ACC112 (cell line): ENCODE measurements at regions not wholly inside any gene's neighbourhood (a gene's known extent, or its start where the extent isn't known, plus 50 kb on each side); places are given as distances from the start of the nearest gene placed in this dataset.

Source experiments
- H2AFZ ChIP-seq: fragments of 200-600 bp; sonication (generic); one replicate; pipeline ENCODE4 v1.6.0; 2017; ENCODE audit warnings: antibody characterized with exemption, low read length; ENCODE audit not compliant: unreplicated experiment
- H3K27ac ChIP-seq: fragments of 200-600 bp; sonication (generic); 2 replicates; pipeline ENCODE4 v1.5.1; 2014; ENCODE audit warnings: low read depth, mild to moderate bottlenecking, antibody characterized with exemption, low read length, moderate library complexity
- H3K27me3 ChIP-seq: fragments of 200-600 bp; sonication (generic); 2 replicates; pipeline ENCODE4 v1.6.1; 2014; ENCODE audit warnings: mild to moderate bottlenecking, antibody characterized with exemption, low read length, moderate library complexity, mixed read lengths; ENCODE audit not compliant: insufficient read depth
- H3K36me3 ChIP-seq: fragments of 200-600 bp; sonication (generic); 2 replicates; pipeline ENCODE4 v1.6.1; 2016; ENCODE audit warnings: mild to moderate bottlenecking, antibody characterized with exemption, low read length, moderate library complexity, mixed read lengths; ENCODE audit not compliant: insufficient read depth
- H3K4me1 ChIP-seq: fragments of 200-600 bp; sonication (generic); one replicate; pipeline ENCODE4 v1.6.1; 2016; ENCODE audit warnings: low read length, mixed read lengths; ENCODE audit not compliant: insufficient read depth, unreplicated experiment, control insufficient read depth
- H3K4me3 ChIP-seq: fragments of 200-600 bp; sonication (generic); 2 replicates; pipeline ENCODE4 v1.5.1; 2014; ENCODE audit warnings: mild to moderate bottlenecking, low read depth, low read length
- H3K79me2 ChIP-seq: fragments of 200-600 bp; sonication (generic); one replicate; pipeline ENCODE4 v1.6.0; 2016; ENCODE audit warnings: low read length; ENCODE audit not compliant: control insufficient read depth, unreplicated experiment, insufficient read depth

GRCh38 chr5:58403822-58404433 is 56.0 kb downstream of the PLK2 start:
- Histone ChIP-seq H3K36me3 (no peaks in the 10 kb centered on the region), H3K4me1 (peaks cover 14% of the 10 kb centered on the region), H3K27me3 (no peaks in the 10 kb centered on the region), H3K27ac (no peak overlapping the region), H2AFZ (no peak overlapping the region), H3K4me3 (no peak overlapping the region), H3K79me2 (no peaks in the 10 kb centered on the region)

GRCh38 chr5:58401701-58402100 is 58.2 kb downstream of the PLK2 start:
- no peaks in the 10 kb centered on the region for H3K27me3 ChIP-seq
- H3K36me3 ChIP-seq, result no peaks in the 10 kb centered on the region
- H3K4me1 ChIP-seq, result peaks cover 3% of the 10 kb centered on the region
- no peak overlapping the region for H3K4me3 ChIP-seq
- no peak overlapping the region for H2AFZ ChIP-seq
- H3K79me2 ChIP-seq, result no peaks in the 10 kb centered on the region
- H3K27ac ChIP-seq, result no peak overlapping the region

GRCh38 chr5:58400737-58401136 is 59.1 kb downstream of the PLK2 start:
- Histone ChIP-seq H3K4me1 (no peaks in the 10 kb centered on the region), H3K27me3 (no peaks in the 10 kb centered on the region), H3K79me2 (no peaks in the 10 kb centered on the region), H3K36me3 (no peaks in the 10 kb centered on the region), H3K27ac (no peak overlapping the region), H3K4me3 (no peak overlapping the region), H2AFZ (no peak overlapping the region)

DNA sequence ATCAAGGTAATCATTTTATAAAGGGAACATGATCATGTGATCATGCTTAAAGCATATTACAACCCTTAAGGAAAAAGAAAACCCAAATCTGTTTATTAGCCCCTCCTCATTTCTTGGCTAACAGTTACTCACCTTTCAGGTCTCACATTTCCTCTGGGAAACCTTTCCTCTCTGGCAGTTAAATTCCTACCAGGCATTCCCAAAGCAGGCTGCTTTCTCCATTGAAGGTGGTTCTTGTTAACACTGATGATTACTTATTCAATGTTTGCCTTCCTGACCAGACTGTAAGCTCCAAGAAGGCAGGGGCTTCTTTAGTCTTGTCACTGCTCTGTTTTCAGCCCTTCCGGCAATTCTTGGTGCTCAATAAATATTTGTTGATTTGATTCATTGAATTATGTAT is 59.9 kb downstream of the PLK2 start:
- no peak overlapping the region for H3K27ac ChIP-seq
- no peaks in the 10 kb centered on the region for H3K79me2 ChIP-seq
- H2AFZ ChIP-seq, result no peak overlapping the region
- no peak overlapping the region for H3K4me3 ChIP-seq
- H3K4me1 ChIP-seq, result no peaks in the 10 kb centered on the region
- H3K36me3 ChIP-seq, result no peaks in the 10 kb centered on the region
- no peaks in the 10 kb centered on the region for H3K27me3 ChIP-seq

DNA sequence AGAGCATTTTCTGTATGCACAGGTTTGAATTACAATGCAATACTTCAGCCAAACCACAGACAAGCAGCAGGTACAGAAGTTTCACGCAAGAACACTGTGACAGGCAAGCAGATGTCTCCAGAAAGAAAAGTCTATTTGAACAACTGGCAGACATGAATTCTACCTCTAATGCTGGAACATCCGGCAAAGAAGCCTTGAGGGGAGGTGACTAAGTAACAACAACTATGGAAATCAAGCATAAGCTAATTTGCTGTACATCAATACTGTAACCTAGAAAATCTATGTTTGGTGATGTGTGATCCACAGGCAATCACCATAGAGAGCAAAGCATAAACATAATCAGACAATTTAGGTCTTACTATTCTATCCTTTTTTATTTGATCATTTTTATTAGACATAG is 65.5 kb downstream of the PLK2 start:
- Histone ChIP-seq H3K27ac (no peak overlapping the region), H3K79me2 (no peaks in the 10 kb centered on the region), H3K27me3 (no peaks in the 10 kb centered on the region), H2AFZ (no peak overlapping the region), H3K4me3 (no peak overlapping the region), H3K36me3 (no peaks in the 10 kb centered on the region), H3K4me1 (no peaks in the 10 kb centered on the region)

GRCh38 chr5:58393716-58394115 is 66.2 kb downstream of the PLK2 start:
- no peak overlapping the region for H2AFZ ChIP-seq
- no peaks in the 10 kb centered on the region for H3K27me3 ChIP-seq
- no peaks in the 10 kb centered on the region for H3K79me2 ChIP-seq
- H3K4me3 ChIP-seq, result no peak overlapping the region
- H3K36me3 ChIP-seq, result no peaks in the 10 kb centered on the region
- H3K27ac ChIP-seq, result no peak overlapping the region
- H3K4me1 ChIP-seq, result no peaks in the 10 kb centered on the region

- Histone ChIP-seq H2AFZ (no peak overlapping the region), H3K27ac (no peak overlapping the region), H3K79me2 (no peaks in the 10 kb centered on the region), H3K36me3 (no peaks in the 10 kb centered on the region), H3K27me3 (no peaks in the 10 kb centered on the region), H3K4me1 (no peaks in the 10 kb centered on the region), H3K4me3 (no peak overlapping the region)
Observed at GRCh38 chr5:58392496-58392895, 67.4 kb downstream of the PLK2 start.

DNA sequence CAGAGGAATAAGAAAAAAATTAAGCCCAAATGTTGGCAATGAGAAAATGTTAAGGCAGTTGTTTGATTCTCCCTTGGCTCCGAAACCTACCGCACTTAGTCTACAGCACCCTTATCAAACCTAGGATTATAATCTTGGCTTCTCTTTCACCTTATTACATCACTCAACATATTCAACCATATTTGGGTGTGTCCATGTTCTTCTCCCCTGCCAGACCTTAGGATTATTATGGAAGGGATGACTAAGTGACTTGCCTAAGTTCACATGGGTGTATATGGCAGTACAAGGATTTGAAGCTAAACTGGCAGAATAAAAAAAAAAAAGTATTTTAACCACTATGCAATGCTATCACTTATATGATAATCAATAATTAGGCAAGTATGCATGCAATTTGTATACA is 76.4 kb downstream of the PLK2 start:
- no peak overlapping the region for H3K27ac ChIP-seq
- H3K4me1 ChIP-seq, result no peaks in the 10 kb centered on the region
- H3K79me2 ChIP-seq, result no peaks in the 10 kb centered on the region
- H3K27me3 ChIP-seq, result no peaks in the 10 kb centered on the region
- H3K4me3 ChIP-seq, result no peak overlapping the region
- H3K36me3 ChIP-seq, result no peaks in the 10 kb centered on the region
- H2AFZ ChIP-seq, result no peak overlapping the region

DNA sequence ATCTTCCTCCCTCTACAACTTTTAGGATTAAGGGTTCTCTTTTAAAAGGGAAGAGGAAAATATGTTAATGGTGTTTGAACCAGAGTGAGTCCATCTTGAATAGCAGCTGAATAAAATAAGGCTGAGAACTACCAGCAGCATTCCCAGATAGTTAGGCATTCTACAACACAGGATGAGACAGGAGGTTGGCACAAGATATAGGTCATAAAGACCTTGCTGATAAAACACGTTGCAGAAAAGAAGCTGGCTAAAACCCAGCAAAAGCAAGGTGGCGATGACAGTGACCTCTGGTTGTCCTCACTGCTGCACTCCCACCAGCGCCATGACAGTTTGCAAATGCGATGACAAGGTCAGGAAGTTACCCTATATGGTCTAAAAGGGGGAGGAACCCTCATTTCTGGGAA is 77.8 kb downstream of the PLK2 start:
- Histone ChIP-seq H2AFZ (no peak overlapping the region), H3K27ac (no peak overlapping the region)

GRCh38 chr5:58381566-58381965 is 78.3 kb downstream of the PLK2 start:
- no peak overlapping the region for H3K27ac ChIP-seq
- H3K79me2 ChIP-seq, result no peaks in the 10 kb centered on the region
- H3K36me3 ChIP-seq, result no peaks in the 10 kb centered on the region
- no peaks in the 10 kb centered on the region for H3K4me1 ChIP-seq
- H3K27me3 ChIP-seq, result no peaks in the 10 kb centered on the region
- H3K4me3 ChIP-seq, result no peak overlapping the region
- no peak overlapping the region for H2AFZ ChIP-seq

More for the DNA sequence above, 77.8 kb downstream of the PLK2 start:
- Histone ChIP-seq H3K36me3 (no peaks in the 10 kb centered on the region), H3K4me3 (no peak overlapping the region), H3K4me1 (no peaks in the 10 kb centered on the region), H3K79me2 (no peaks in the 10 kb centered on the region), H3K27me3 (no peaks in the 10 kb centered on the region)

- H3K4me3 ChIP-seq, result no peak overlapping the region
- H3K27ac ChIP-seq, result no peak overlapping the region
- H3K4me1 ChIP-seq, result no peaks in the 10 kb centered on the region
- no peak overlapping the region for H2AFZ ChIP-seq
- no peaks in the 10 kb centered on the region for H3K79me2 ChIP-seq
- no peaks in the 10 kb centered on the region for H3K36me3 ChIP-seq
- no peaks in the 10 kb centered on the region for H3K27me3 ChIP-seq
Observed at GRCh38 chr5:58380655-58381054, 79.2 kb downstream of the PLK2 start.
